Peyer's patch (tissue), 4 donors: ENCODE measurements at regions not wholly inside any gene's neighbourhood (a gene's known extent, or its start where the extent isn't known, plus 50 kb on each side); places are given as distances from the start of the nearest gene placed in this dataset.

Source experiments
- DNase-seq, 3 donors: peaks; one replicate each; pipeline ENCODE4 v3.0.0-alpha.2; 2017 to 2019
- H3K27ac ChIP-seq, 4 donors: fragments of 200-600 bp; sonication (generic); one replicate each; pipeline ENCODE4 v1.5.1; 2016 to 2019
- H3K27me3 ChIP-seq, 2 donors: fragments of 200-600 bp; sonication (generic); one replicate each; pipeline ENCODE4 v1.5.1; 2019
- H3K36me3 ChIP-seq, 3 donors: fragments of 200-600 bp; sonication (generic); one replicate each; pipeline ENCODE4 v1.5.1; 2016 to 2019
- H3K4me1 ChIP-seq, 4 donors: fragments of 200-600 bp; sonication (generic); one replicate each; pipeline ENCODE4 v1.5.1; 2016 to 2019
- H3K4me3 ChIP-seq, 4 donors: fragments of 200-600 bp; sonication (generic); 1 replicate in 3 of 4; 2 replicates in 1 of 4; pipeline ENCODE4 v1.5.1; 2016 to 2019; ENCODE audit warnings: mild to moderate bottlenecking in 1 of 4
- H3K9me3 ChIP-seq, 4 donors: fragments of 200-600 bp; sonication (generic); one replicate each; pipeline ENCODE4 v1.5.1; 2016 to 2019; ENCODE audit warnings: mild to moderate bottlenecking in 1 of 4
- POLR2A ChIP-seq, 2 donors: fragments of 450-650 bp; IDR thresholded peaks; one replicate each; pipeline ENCODE4 v1.5.1; 2017; ENCODE audit warnings: antibody characterized with exemption in 2 of 2, mild to moderate bottlenecking in 2 of 2, moderate library complexity in 2 of 2
- TF ChIP-seq, protein P1 (sequence below), 6 experiments: fragments of 450-650 bp in 4 of 6; fragments of 200-600 bp in 2 of 6; sonication (generic) in 1 of 6; IDR thresholded peaks; one replicate each; pipeline ENCODE4 v1.5.1; 2017 to 2019; ENCODE audit warnings: antibody characterized with exemption in 6 of 6, mild to moderate bottlenecking in 3 of 6, moderate library complexity in 1 of 6

GRCh38 chr1:5577255-5578040 lies 414.8 kb downstream of the NPHP4 start:
- Histone ChIP-seq H3K9me3 (no peaks in the 10 kb centered on the region), H3K4me1 (no peaks in the 10 kb centered on the region), H3K36me3 (no peaks in the 10 kb centered on the region), H3K27ac (no peak overlapping the region), H3K27me3 (no peaks in the 10 kb centered on the region), H3K4me3 (no peak overlapping the region)
- no peak for DNase-seq
- TF ChIP-seq POLR2A (IDR thresholded peaks at IDR 0.05) = no peak
- TF ChIP-seq, protein P1, sequence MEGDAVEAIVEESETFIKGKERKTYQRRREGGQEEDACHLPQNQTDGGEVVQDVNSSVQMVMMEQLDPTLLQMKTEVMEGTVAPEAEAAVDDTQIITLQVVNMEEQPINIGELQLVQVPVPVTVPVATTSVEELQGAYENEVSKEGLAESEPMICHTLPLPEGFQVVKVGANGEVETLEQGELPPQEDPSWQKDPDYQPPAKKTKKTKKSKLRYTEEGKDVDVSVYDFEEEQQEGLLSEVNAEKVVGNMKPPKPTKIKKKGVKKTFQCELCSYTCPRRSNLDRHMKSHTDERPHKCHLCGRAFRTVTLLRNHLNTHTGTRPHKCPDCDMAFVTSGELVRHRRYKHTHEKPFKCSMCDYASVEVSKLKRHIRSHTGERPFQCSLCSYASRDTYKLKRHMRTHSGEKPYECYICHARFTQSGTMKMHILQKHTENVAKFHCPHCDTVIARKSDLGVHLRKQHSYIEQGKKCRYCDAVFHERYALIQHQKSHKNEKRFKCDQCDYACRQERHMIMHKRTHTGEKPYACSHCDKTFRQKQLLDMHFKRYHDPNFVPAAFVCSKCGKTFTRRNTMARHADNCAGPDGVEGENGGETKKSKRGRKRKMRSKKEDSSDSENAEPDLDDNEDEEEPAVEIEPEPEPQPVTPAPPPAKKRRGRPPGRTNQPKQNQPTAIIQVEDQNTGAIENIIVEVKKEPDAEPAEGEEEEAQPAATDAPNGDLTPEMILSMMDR (IDR thresholded peaks at IDR 0.05) = no peak

DNA sequence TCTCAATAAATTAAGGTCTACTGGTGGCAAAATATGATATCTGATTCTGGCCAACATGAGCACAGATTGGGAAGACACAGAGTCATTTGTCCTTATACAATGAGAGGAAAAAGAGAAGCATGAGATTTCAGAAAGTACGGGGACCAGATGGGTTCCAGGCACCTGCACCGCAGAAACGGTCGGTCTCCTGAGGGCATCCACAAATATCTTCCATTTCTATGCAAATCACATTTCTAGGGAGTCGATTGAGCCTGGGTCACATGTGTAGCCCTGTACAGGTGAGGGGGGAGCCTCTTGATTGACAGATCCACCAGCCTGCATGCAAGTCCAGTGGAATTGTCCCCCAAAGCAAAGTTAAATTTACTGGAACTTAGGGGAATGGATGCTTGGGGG lies 415.6 kb downstream of the NPHP4 start:
- H3K4me1 ChIP-seq = no peaks in the 10 kb centered on the region
- H3K4me3 ChIP-seq = no peak overlapping the region
- H3K27me3 ChIP-seq = no peaks in the 10 kb centered on the region
- TF ChIP-seq, protein P1 (IDR thresholded peaks at IDR 0.05) = no peak
- no peak for TF ChIP-seq POLR2A (IDR thresholded peaks at IDR 0.05)
- H3K36me3 ChIP-seq = no peaks in the 10 kb centered on the region
- H3K27ac ChIP-seq = no peak overlapping the region
- H3K9me3 ChIP-seq = no peaks in the 10 kb centered on the region
- no peak for DNase-seq

DNA sequence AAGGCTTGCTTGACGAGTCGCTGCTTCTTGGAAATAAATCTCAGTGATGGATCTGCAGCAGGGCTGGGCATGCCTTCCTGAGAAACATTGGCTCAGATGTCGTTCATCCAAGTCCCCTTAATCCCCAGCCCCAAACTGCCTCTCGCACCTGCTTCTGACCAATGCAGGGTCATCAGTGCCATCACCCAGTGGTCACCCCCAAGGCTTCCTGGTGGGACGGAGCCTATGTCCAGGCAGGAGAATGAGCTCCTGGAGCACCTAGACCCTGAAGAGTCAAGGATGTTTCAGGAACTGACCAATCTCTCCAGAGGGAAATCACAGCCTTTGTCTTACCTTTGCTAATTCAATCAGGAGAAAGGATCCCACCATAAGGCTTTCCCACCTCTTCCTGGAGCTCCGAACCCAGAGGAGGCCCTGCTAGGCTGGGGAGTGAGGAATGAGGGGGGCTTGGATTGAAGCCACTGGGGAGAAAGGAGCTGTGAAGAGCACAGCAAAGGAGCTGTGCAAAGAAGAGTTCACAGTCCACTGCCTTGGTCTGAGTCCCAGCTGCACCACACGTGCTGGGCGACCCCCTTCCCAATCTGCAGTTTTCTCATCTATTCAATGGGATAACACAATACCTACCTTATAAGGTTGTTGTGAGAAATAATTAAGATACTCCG lies 416.1 kb downstream of the NPHP4 start:
- no peak overlapping the region for H3K27ac ChIP-seq
- no peaks in the 10 kb centered on the region for H3K9me3 ChIP-seq
- no peak for DNase-seq
- H3K36me3 ChIP-seq = no peaks in the 10 kb centered on the region
- no peaks in the 10 kb centered on the region for H3K27me3 ChIP-seq
- TF ChIP-seq, protein P1 (IDR thresholded peaks at IDR 0.05) = no peak
- TF ChIP-seq POLR2A (IDR thresholded peaks at IDR 0.05) = no peak
- H3K4me3 ChIP-seq = no peak overlapping the region
- H3K4me1 ChIP-seq = no peaks in the 10 kb centered on the region

GRCh38 chr1:5575396-5575940 lies 416.8 kb downstream of the NPHP4 start:
- Histone ChIP-seq H3K36me3 (no peaks in the 10 kb centered on the region), H3K9me3 (no peaks in the 10 kb centered on the region), H3K27ac (no peak overlapping the region), H3K27me3 (no peaks in the 10 kb centered on the region), H3K4me3 (no peak overlapping the region), H3K4me1 (no peaks in the 10 kb centered on the region)
- DNase-seq = no peak
- TF ChIP-seq, protein P1 (IDR thresholded peaks at IDR 0.05) = no peak
- no peak for TF ChIP-seq POLR2A (IDR thresholded peaks at IDR 0.05)

DNA sequence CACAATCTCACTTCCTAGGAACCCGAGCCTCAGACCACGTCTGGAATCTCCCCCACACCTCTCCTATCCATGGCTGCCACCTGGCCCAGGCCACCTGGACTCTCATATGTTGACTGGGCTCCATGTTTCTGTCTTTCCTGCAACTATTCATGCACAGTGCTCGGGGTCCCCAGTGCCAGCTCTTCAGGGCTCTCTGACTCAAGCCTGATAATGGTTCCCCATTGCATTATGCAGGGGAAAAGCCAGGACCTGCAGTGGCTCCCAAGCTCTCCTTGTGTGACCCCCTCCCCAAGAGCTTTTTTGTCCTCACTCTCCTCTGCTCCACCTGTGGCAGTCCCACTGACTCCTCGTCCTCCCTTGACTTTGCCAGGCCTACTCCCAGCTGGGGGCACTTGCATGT lies 417.6 kb downstream of the NPHP4 start:
- no peak for DNase-seq
- H3K4me1 ChIP-seq = no peaks in the 10 kb centered on the region
- no peaks in the 10 kb centered on the region for H3K9me3 ChIP-seq
- no peak overlapping the region for H3K4me3 ChIP-seq
- TF ChIP-seq POLR2A (IDR thresholded peaks at IDR 0.05) = no peak
- TF ChIP-seq, protein P1 (IDR thresholded peaks at IDR 0.05) = no peak
- H3K27ac ChIP-seq = no peak overlapping the region
- H3K36me3 ChIP-seq = no peaks in the 10 kb centered on the region
- no peaks in the 10 kb centered on the region for H3K27me3 ChIP-seq
